GM12892 (cell line): ENCODE measurements at regions not wholly inside any gene's neighbourhood (a gene's known extent, or its start where the extent isn't known, plus 50 kb on each side); places are given as distances from the start of the nearest gene placed in this dataset.

Experiments used
- POLR2A ChIP-seq: IDR thresholded peaks from 2 replicates; pipeline ENCODE4 v1.6.1; 2011; ENCODE audit warnings: low read depth, low read length, control low read depth
- POLR2AphosphoS5 ChIP-seq: IDR thresholded peaks from 2 replicates; pipeline ENCODE4 v1.6.1; 2011; ENCODE audit warnings: low read depth, low read length, control low read depth
- TAF1 ChIP-seq: IDR thresholded peaks from 2 replicates; pipeline ENCODE4 v1.6.1; 2011; ENCODE audit warnings: low read depth, mild to moderate bottlenecking, control low read depth, low read length, borderline replicate concordance

DNA sequence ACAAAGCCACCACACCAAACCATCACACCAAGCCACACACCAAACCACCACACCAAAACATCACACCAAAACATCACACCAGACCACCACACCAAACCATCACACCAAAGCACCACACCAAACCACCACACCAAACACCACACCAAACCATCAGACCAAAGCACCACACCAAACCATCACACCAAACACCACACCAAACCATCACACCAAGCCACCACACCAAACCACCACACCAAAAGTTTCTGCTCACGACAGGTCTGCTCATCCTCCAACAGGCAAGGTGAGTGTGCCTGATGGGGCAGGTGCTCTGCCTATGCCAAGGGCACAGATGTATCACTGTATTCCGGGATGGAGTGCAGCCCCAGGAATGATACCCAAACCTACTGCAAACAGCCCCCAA lies 87.9 kb upstream of the FSTL4 start:
- TF ChIP-seq TAF1 = no peak
- TF ChIP-seq POLR2A = no peak
- no peak for TF ChIP-seq POLR2AphosphoS5
